HCT116 (cell line): ENCODE measurements at regions not wholly inside any gene's neighbourhood (a gene's known extent, or its start where the extent isn't known, plus 50 kb on each side); places are given as distances from the start of the nearest gene placed in this dataset.

Experiments
- ATAC-seq: fragments of 200-7000 bp; cut with Tn5 transposase; 2 replicates; pipeline ENCODE4 v1.9.1; 2020; ENCODE audit warnings: mild to moderate bottlenecking, moderate library complexity
- BruUV-seq: library from RNA; stranded (reverse); fragments of 400-500 nt; replicated peaks from 2 replicates; lab custom pipeline; 2021; lab: Mats Ljungman, UMichigan
- CTCF ChIA-PET: fragments of 300-600 bp; sonication (Branson Sonifier 250); formaldehyde crosslinking; loops from one replicate; lab custom pipeline; 2021; ENCODE audit warnings: antibody characterized with exemption; lab: Charles Lee
- POLR2A ChIA-PET: fragments of 300-600, 350-600 bp; sonication (Branson Sonifier 250); formaldehyde crosslinking; loops from one replicate; lab custom pipeline; 2021; ENCODE audit warnings: antibody characterized with exemption; lab: Charles Lee
- RAD21 ChIA-PET, 2 experiments: fragments of 300-600 bp; sonication (Branson Sonifier 250); formaldehyde crosslinking; loops; one replicate each; lab custom pipeline; 2023; ENCODE audit warnings: low total read pairs in 2 of 2; ENCODE audit not compliant: uncharacterized antibody in 2 of 2, unreplicated experiment in 2 of 2, low non-redundant PET in 1 of 2; lab: Charles Lee
- DNase-seq: peaks from one replicate; pipeline ENCODE4 v3.0.0-alpha.2; 2010; ENCODE audit warnings: low read depth, low spot score
- H2AFZ ChIP-seq: fragments of 200-600 bp; shearing (Covaris generic), sonication (generic); 2 replicates; pipeline ENCODE4 v1.6.1; 2017; ENCODE audit warnings: low read depth, mixed run types, mixed read lengths, antibody characterized with exemption, low read length; ENCODE audit not compliant: poor library complexity, severe bottlenecking
- H3K27ac ChIP-seq: 2 replicates; pipeline ENCODE4 v1.5.1; 2012; ENCODE audit warnings: low read depth, low read length
- H3K27me3 ChIP-seq: fragments of 200-600 bp; sonication (generic); 2 replicates; pipeline ENCODE4 v1.6.1; 2016; ENCODE audit warnings: mixed run types, low read length, mixed read lengths; ENCODE audit not compliant: insufficient read depth
- H3K36me3 ChIP-seq, 2 experiments: fragments of 200-500 bp in 1 of 2; fragments of 200-600 bp in 1 of 2; sonication (Bioruptor generic) in 1 of 2; sonication (generic) in 1 of 2; 2 replicates each; pipeline versions ENCODE4 v1.5.1 to v1.6.1; 2014 to 2016; ENCODE audit warnings: low read length in 2 of 2, inconsistent platforms in 1 of 2, mixed read lengths in 1 of 2, mixed run types in 1 of 2; ENCODE audit not compliant: insufficient read depth in 2 of 2, control insufficient read depth in 1 of 2
- H3K4me1 ChIP-seq, 2 experiments: fragments of 200-600 bp in 1 of 2; sonication (generic) in 1 of 2; 2 replicates each; pipeline versions ENCODE4 v1.5.1 to v1.6.1; 2012 to 2017; ENCODE audit warnings: low read length in 2 of 2, inconsistent platforms in 1 of 2, mild to moderate bottlenecking in 1 of 2, mixed read lengths in 1 of 2, mixed run types in 1 of 2, moderate library complexity in 1 of 2; ENCODE audit not compliant: insufficient read depth in 2 of 2, control insufficient read depth in 1 of 2
- H3K4me2 ChIP-seq: fragments of 200-600 bp; sonication (generic); 2 replicates; pipeline ENCODE4 v1.6.1; 2017; ENCODE audit warnings: mixed run types, low read length, mixed read lengths
- H3K4me3 ChIP-seq, 2 experiments: fragments of 200-600 bp in 1 of 2; sonication (generic) in 1 of 2; replicated peaks in 1 of 2; 2 replicates each; pipeline ENCODE4 v1.5.1; 2011 to 2016; ENCODE audit warnings: low read length in 2 of 2, control low read depth in 1 of 2, low read depth in 1 of 2, mild to moderate bottlenecking in 1 of 2, mixed read lengths in 1 of 2, mixed run types in 1 of 2
- H3K79me2 ChIP-seq: fragments of 200-600 bp; sonication (generic); 2 replicates; pipeline ENCODE4 v1.6.1; 2017; ENCODE audit warnings: mild to moderate bottlenecking, mixed run types, low read length, moderate library complexity, mixed read lengths; ENCODE audit not compliant: insufficient read depth
- H3K9ac ChIP-seq: fragments of 200-600 bp; sonication (generic); 2 replicates; pipeline ENCODE4 v1.6.1; 2016; ENCODE audit warnings: low read length, mixed read lengths
- H3K9me2 ChIP-seq: fragments of 200-600 bp; sonication (generic), shearing (Covaris generic); 2 replicates; pipeline ENCODE4 v1.6.1; 2017; ENCODE audit warnings: mixed run types, mild to moderate bottlenecking, moderate library complexity; ENCODE audit not compliant: insufficient read depth
- H3K9me3 ChIP-seq, 2 experiments: fragments of 200-500 bp in 1 of 2; fragments of 200-600 bp in 1 of 2; sonication (Bioruptor generic) in 1 of 2; sonication (generic) in 1 of 2; 2 replicates each; pipeline ENCODE4 v1.6.1; 2014 to 2017; ENCODE audit warnings: low read length in 2 of 2, mixed read lengths in 2 of 2, inconsistent platforms in 1 of 2, low read depth in 1 of 2, mild to moderate bottlenecking in 1 of 2, mixed run types in 1 of 2, moderate library complexity in 1 of 2; ENCODE audit not compliant: control insufficient read depth in 1 of 2, insufficient read depth in 1 of 2
- H4K20me1 ChIP-seq: fragments of 200-600 bp; sonication (generic), shearing (Covaris generic); 2 replicates; pipeline ENCODE4 v1.6.1; 2017; ENCODE audit warnings: mixed run types, mild to moderate bottlenecking, moderate library complexity; ENCODE audit not compliant: insufficient read depth
- ELF1 ChIP-seq: IDR thresholded peaks from 2 replicates; pipeline ENCODE4 v1.6.1; 2012; ENCODE audit warnings: low read depth, borderline replicate concordance
- EZH2 ChIP-seq: fragments of 200-600 bp; sonication (generic); IDR thresholded peaks from 2 replicates; pipeline ENCODE4 v1.6.1; 2017; ENCODE audit warnings: antibody characterized with exemption, mixed run types
- JUND ChIP-seq: IDR thresholded peaks from 2 replicates; pipeline ENCODE4 v1.6.1; 2012
- REST ChIP-seq: IDR thresholded peaks from 2 replicates; pipeline ENCODE4 v1.6.1; 2012; ENCODE audit warnings: low read depth
- SRF ChIP-seq: IDR thresholded peaks from 2 replicates; pipeline ENCODE4 v1.6.1; 2012; ENCODE audit warnings: low read depth
- TCF7L2 ChIP-seq: IDR thresholded peaks from 2 replicates; pipeline ENCODE4 v1.7.0; 2011; ENCODE audit warnings: borderline replicate concordance, inconsistent platforms; ENCODE audit not compliant: insufficient read depth, insufficient read length; ENCODE audit errors: extremely low read depth
- intact Hi-C: fragments of 100-400 bp; cut with micrococcal nuclease; formaldehyde crosslinking; loops from 2 replicates; pipeline ENCODE4 v1.10.0; 2022
- TF ChIP-seq, protein P1 (sequence below), 3 experiments: fragments of 200-600 bp in 1 of 3; sonication (generic) in 1 of 3; IDR thresholded peaks in 2 of 3; conservative IDR thresholded peaks in 1 of 3; 2 replicates each; pipeline ENCODE4 v1.5.1; 2012 to 2017; ENCODE audit warnings: low read depth in 2 of 3, low read length in 2 of 3, antibody characterized with exemption in 1 of 3, borderline replicate concordance in 1 of 3, control low read depth in 1 of 3, mild to moderate bottlenecking in 1 of 3, mixed read lengths in 1 of 3, mixed run types in 1 of 3, moderate library complexity in 1 of 3; ENCODE audit not compliant: insufficient read depth in 1 of 3
- TF ChIP-seq, protein P2 (sequence below): IDR thresholded peaks from 2 replicates; pipeline ENCODE4 v1.6.1; 2012

DNA sequence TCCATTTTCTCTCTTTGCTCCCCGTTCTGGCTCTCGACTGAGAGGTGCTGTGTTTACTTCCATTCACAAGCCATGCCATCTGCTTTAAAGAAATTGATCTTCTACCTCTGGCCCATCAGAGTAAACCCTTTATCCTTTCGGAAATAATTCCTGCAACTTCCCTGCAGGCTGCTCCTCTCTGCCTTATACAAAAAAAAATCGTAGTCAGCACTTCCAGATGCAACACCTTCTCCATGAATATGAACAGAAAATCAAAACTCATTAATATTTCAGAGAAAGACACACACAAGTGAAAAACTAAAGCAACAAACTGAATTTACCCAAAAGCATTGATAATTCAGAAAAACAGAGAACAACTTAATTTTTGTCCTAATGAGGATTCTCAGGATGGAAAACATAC, 127.6 kb upstream of the FSCB start:
- Histone ChIP-seq H2AFZ (no peak overlapping the region), H3K4me2 (no peak overlapping the region), H3K79me2 (no peaks in the 10 kb centered on the region), H3K36me3 (no peaks in the 10 kb centered on the region), H3K9ac (no peak overlapping the region), H3K27ac (no peak overlapping the region), H3K27me3 (no peaks in the 10 kb centered on the region), H3K9me3 (no peaks in the 10 kb centered on the region), H4K20me1 (no peaks in the 10 kb centered on the region), H3K4me1 (no peaks in the 10 kb centered on the region), H3K9me2 (no peaks in the 10 kb centered on the region), H3K4me3 (no peak overlapping the region)
- TF ChIP-seq SRF (no peak), REST (no peak), EZH2 (no peak), ELF1 (no peak), TCF7L2 (no peak), JUND (no peak)
- TF ChIP-seq, protein P1, sequence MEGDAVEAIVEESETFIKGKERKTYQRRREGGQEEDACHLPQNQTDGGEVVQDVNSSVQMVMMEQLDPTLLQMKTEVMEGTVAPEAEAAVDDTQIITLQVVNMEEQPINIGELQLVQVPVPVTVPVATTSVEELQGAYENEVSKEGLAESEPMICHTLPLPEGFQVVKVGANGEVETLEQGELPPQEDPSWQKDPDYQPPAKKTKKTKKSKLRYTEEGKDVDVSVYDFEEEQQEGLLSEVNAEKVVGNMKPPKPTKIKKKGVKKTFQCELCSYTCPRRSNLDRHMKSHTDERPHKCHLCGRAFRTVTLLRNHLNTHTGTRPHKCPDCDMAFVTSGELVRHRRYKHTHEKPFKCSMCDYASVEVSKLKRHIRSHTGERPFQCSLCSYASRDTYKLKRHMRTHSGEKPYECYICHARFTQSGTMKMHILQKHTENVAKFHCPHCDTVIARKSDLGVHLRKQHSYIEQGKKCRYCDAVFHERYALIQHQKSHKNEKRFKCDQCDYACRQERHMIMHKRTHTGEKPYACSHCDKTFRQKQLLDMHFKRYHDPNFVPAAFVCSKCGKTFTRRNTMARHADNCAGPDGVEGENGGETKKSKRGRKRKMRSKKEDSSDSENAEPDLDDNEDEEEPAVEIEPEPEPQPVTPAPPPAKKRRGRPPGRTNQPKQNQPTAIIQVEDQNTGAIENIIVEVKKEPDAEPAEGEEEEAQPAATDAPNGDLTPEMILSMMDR (IDR thresholded peaks at IDR 0.05 in 2 of 3, conservative IDR thresholded peaks at IDR 0.05 in 1 of 3; ENCODE audit: borderline replicate concordance in 1 of 3, insufficient read depth in 1 of 3, low read depth in 2 of 3, low read length in 2 of 3), result no peak
- TF ChIP-seq, protein P2, sequence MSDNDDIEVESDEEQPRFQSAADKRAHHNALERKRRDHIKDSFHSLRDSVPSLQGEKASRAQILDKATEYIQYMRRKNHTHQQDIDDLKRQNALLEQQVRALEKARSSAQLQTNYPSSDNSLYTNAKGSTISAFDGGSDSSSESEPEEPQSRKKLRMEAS, result no peak
- intact Hi-C loops, result no loop called here
- RAD21 ChIA-PET, result no interaction called here
- POLR2A ChIA-PET, result no interaction called here
- BruUV-seq, result no TSS peak
- no peak for ATAC-seq
- CTCF ChIA-PET, result no interaction called here
- DNase-seq, result no peak
